CD1c-positive myeloid dendritic cell (primary cell): ENCODE measurements at regions not wholly inside any gene's neighbourhood (a gene's known extent, or its start where the extent isn't known, plus 50 kb on each side); places are given as distances from the start of the nearest gene placed in this dataset.

Source experiments
- DNase-seq: peaks from one replicate; pipeline ENCODE4 v3.0.0-alpha.2; 2016; ENCODE audit errors: extremely low spot score

DNA sequence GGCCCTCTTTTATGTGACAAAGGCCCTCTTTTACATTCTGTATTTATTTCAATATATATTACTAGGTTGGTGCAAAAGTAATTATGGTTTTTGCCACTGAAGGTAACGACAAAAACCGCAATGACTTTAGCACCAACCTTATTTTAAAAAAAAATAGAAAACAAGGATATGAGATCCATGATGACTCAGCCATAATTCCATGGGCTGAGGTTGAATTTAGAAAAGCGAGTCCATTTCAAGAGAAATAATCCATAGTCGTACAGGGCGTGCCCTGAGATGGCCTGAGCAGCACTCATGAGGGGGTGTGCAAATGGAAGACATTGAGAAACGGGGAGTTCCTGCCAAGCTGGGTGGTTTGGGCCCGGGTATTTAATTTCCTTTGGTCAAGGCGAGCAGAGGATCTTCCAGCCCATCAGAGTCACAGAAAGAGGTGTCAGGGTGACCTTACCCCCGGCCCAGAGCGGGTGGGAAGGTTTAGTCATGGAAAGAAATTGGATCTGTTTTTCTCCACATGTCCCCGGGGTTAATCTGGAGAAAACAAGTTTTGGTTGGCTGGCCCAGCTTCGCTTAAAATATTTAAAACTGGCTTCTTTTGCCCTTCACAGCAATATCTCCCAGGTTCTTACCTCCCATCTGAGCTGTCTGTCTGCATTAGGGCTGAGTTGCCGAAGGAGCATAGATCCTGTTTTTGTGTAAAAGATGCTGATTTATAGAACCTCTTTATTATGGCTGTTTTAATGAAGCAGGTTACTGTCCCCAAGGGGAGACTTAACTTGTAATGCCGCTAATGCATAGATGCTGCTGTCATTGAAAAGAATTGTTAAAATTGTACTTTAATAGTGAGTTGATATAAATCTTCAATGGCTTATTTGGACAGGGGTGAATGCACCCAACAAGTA lies 255.6 kb downstream of the PREX1 start:
- no peak for DNase-seq

DNA sequence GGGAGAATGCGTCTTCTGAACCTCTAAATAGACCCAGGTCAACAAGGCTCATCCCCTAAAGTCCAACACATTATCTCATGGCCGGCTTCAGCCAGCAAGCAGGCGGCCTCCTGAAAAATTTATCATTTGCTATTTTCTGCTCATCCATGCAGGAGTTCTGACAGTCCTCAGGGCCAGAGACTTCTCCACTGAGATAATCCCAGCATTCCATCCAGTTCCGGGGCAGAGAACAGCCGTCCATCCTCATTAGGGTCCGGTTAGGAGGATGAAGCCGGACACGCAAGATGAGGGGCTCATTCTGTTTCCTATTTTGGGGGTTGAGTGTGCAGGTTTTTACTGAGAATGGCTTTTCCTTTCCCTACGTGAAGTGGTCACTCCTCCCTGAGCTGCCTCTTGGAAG lies 258.1 kb downstream of the PREX1 start:
- no peak for DNase-seq

DNA sequence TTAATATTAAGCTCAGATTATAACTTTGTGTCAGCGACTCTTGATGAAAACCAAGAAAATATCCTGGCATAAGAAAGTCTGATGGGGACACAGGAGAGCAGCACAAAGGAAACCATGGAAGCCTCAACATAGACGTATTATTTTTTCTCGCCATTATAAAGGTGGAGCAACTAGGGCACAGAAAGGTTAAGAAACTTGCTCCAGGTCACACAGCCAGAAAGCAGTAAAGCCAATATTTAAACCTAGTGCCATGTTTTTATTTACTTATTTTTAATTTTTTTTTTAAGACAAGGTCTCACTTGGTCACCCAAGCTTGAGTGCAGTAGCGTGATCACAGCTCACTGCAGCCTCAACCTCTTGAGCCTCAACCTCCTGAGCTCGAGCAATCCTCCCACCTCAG lies 259.3 kb downstream of the PREX1 start:
- no peak for DNase-seq

DNA sequence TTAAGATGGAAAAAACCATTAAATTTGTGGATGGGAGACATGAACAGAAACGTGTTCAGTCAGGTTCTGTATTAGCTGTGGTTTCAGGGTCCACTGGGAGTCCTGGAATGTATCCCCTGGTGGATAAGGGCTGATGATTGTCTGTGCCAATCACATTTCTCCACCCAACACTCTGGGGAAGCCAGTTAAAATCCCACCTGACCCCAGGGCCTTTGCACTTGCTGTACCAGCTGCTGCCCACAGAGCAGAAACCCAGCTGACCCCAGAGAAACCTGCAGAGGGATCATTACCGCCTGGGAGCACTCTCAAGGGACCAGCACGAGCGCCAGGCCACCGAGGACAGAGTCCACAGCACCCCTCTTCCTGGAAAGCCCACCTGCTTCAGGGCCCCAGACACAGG lies 260.7 kb downstream of the PREX1 start:
- DNase-seq: no peak

DNA sequence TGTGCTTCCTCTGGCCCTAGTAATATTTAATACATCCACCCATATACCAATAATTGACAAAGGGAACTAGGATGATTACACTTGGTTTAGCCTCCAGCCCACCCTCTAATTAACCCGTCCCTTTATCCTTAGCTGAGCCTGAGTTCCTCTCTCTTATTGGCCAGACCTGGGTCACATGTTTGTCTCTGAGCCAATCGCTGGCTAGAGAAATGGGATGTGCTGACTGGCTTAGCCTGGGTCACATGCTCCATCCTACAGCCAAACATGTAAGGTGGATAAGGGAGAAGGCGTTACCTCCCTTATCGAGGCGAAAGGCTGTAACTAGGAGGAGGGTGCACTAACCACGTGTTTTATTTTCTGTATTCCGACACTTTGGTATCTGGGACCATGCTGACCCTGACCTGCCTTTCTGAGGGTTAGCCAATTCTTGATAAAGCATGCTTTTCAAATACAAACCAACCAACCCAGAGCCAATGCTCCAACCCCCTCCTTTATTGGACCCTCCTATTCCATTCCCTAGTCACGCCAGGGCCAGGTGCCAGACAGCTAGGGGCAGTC lies 262.7 kb downstream of the PREX1 start:
- DNase-seq: no peak

DNA sequence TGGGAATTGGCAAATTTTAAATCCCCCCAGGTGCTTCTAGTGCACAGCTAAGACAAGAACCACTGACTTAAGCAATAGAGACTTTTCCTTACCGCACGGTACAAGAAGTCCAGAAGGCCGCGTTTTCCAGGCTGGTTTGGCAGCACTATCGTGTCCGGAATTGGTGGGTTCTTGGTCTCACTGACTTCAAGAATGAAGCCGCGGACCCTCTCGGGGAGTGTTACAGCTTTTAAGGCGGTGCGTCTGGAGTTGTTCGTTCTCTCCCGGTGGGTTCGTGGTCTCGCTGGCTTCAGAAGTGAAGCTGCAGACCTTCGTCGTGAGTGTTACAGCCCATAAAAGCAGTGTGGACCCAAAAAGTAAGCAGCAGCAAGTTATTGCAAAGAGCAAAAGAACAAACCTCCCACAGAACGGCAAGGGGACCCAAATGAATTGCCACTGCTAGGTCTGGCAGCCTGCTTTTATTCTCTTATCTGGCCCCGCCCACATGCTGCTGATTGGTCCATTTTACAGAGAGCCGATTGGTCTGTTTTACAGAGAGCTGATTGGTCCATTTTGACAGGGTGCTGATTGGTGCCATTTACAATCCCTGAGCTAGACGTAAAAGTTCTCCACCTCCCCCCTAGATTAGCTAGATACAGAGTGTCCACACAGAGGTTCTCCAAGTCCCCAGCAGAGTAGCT lies 264.5 kb downstream of the PREX1 start:
- DNase-seq: no peak

DNA sequence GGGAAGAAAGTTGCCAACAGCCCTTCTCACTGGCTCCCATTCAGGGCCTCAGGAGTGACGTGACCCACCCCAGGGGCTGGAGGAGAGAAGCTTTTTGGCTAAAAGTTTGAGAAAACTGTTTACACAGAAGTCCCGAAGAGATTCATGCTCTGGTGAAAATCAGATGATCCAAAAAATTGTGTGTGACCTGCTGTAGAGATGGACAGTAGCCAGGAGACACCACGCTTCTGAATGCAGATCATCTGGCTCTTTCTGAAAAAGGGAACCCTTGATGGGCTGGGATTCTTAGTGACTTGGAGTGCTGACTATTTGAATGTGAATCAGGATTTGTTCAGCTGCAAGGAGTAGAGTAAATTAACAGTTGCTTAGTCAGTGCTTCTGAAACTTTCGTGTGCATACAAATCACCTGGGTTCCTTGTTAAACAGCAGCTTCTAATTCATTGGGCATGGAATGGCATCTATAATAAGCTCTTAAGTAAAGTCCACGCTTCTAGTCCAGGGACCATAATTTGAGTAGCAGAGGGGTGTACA lies 265.1 kb downstream of the PREX1 start:
- no peak for DNase-seq

DNA sequence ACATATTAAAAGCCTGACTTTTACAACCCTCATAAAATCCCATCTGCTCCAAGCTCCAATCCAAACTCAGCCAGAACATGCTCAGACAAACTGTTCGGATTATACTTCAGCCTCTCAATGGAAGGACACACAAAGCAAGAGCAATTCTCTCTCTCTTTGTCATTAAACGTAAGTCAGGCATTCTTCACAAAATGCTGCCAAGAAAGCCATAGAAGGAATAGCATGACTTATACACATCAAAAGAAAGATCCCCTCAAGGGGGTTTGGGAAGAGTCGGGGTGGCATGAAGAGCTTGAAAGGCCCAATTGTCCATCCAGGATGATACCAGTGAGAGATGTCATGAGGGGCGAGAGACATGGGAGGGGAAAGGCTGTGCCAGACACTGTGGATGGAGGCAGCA lies 268.9 kb downstream of the PREX1 start:
- DNase-seq: no peak

DNA sequence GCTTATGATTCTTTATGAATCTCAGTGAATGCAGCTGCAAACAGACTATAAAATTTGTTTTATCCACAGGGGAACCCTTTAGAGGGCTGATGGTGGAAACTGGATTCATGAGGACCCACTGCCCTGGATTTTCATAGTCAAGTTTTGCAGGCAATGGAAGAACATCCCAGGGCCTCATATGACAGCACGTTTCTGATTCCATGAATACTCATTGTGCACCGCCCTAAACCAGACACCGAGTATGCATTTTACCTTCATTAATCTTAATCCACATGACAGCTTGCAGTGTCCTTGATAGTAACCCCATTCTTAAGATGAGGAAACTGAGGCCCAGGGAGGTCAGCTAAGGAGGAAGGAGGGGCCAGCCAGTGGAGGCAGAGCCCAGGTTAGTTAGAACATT lies 270.4 kb downstream of the PREX1 start:
- DNase-seq: no peak

DNA sequence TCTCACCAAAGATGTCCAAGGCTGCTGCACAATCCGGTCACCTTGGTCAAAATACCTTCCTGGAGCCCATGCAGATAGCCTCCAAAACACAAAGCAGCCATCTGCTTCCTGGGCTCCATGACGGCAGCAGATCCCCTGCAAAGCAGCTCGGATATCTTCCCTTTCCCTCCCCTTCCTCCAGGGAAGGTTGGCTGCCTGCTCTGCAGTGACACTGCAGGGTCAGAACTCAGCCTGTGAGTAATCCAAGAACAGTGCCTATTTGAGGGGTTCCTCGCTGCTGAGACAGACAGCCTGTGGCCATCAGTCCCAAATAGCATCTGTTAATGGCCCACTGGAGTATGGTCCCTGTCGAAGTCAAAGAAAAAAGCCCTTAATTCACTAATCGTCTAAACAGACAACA lies 270.8 kb downstream of the PREX1 start:
- DNase-seq: no peak

DNA sequence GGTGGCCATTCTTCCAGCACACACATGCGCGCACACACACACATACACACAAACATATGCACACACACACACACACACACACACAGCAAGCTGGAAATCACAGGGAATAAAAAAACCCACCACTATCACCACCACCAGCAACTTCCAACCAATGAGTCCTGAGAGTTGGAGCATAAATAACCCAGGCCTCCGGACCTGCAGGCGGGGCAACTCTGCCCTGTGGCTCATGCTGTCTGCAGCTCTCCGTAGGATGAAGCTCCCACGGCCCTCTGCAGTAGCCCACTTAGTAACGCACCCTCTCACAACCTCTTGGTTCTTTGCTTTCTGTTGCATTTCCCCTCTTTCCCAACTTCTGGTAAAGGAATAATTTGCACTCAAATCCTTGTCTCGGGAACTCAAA lies 275.2 kb downstream of the PREX1 start:
- DNase-seq: no peak

DNA sequence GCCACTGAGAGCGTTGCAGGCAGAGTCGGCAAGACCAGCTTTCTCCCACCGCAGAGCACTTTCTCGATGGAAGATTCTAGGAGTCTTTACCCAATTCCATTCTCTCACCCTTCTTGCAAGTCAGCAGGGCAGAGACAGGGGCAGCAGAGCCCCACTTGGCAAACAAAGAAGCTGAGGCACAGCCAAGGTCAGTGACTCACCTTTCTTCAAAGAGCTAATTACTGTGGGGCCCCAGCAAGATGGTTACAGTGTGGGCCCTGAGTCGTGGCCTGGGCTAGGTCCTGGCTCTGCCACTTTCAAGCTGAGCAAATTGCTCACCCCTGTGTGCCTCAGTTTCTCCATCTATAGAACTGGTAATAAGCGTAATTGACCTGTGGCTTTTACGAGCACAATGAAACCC lies 277.0 kb downstream of the PREX1 start:
- DNase-seq: no peak

DNA sequence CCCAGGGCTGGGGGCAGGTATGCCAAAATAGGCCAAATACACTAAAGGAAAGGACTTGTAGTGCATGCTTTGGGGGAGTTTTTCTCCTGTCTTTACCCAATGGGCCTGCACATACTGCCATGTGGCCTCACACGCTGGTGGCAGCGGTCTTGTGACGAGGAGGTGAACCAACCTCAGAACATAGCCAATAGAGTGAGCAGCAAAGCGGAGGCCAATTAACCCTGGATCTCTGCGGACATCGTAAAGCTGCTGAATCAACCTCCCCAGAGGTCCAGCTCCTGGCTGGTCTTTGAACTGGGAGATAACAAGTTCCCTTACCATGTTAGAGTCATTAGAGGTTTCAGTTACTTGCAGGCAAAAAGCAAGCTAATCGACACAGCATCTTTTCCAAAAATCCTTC lies 280.1 kb downstream of the PREX1 start:
- DNase-seq: no peak

DNA sequence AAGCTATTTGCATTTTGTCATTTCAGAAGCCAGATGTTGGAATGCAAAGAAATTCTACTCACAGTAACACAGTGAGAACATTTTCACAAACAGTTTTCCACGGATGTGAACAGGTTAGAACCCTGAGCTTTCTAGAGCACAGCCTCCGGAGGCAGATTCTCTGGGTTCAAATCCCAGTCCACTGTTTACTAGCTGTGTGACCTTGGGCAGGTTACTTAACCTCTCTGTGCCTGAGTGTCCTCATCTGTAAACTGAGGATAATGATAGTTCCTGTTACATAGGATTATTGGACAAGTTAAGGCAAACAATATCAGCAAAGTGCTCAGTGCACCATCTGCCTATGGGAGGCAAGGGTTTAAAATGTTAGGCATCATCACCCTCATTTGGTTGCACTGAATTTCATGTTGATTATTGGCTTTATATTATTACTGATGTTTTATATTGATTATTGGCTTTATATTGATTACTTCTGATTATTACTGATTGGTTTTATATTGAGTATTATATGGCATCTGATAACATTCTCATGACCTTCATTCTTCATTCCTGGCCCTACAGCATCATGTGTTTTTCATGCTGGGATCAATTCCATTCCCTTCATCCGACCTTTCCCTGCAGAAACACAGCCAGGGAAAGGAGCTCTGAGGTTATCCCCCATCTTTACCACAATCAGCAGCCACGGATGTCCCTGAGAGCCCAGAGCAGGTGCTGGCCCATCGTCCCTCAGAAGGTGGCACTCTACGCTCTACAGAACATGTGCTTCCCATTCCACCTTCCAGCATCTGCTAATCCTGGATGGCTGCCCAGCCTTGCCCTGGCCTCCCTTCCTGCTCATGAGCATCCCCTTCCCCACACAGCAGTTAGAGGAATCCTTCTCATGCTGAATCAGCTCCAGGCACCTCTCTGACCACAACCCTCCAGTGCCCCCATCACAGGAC lies 283.1 kb downstream of the PREX1 start:
- no peak for DNase-seq

DNA sequence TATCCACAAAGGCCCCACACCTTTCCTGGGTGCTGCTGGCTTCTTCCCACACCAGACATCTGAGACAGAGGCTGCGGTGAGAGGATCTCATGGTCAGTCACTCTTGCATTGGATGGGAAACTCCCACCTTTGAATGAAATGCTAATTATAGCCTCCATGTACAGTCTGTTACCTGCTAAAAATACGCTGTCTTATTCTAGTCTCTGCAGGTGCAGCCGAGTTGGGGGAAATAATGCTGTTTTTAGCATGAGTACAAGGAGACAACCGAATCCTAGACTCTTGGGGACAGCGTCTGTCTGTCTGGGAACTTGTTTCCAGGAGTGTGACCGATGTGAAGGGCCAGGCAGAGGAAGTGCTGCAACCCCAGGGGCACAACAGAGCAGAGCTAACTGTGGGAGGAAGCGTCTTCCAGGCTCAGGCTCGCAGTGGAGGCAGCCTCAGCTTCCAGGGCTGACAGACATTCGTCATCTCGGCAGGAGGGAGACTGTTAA lies 286.2 kb downstream of the PREX1 start:
- no peak for DNase-seq

DNA sequence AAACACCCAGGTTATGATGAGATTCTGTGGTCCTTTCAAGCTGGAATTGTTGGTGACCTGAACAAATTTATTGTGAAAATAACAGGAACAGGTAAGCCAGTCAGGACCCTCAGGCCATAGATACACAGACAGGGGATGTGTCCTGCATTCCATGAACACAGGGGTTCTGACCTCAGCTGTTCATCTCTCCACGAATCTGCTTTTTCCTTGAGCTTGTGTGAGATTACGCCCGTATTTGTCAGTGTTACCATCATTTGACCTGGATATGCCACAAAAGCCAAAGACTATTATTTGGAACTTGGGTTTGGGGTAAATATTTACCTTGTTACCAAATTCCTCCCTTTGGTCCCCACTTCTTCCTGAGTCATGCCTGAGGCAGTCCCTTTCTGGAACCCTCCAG lies 288.9 kb downstream of the PREX1 start:
- no peak for DNase-seq

DNA sequence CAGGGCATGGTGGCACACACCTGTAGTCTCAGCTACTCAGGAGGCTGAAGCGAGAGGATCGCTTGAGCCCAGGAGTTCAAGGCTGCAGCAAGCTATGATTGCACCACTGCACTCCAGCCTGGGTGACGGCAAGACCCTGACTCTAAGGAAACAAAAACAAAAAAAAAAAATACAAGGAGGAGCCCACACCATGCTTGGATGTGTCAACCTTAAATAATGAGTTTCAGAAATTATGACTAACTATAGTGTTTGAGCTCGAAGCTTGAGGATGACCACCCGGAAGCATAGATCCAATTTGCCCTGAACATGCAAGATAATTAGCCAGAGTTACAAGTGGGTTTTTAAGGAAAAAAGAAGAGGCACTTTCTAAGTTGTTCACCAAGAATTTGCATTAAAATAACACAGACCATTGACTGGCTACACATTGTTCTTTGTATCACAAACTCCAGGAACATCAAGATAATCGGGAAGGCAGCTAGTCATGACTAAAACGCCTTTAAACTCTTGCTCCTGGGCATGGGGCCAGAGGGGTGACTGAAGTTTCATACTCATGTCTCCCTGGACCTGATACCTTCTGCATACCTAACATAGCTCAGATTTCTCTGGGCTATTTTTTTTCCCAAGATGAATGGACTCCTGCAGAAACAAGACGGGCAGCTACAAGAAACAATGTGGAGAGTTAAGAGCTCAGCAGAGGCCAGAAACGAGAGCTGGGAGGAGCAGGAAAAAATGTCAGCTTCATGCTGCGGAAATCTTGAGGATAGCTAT lies 289.6 kb downstream of the PREX1 start:
- DNase-seq: no peak

DNA sequence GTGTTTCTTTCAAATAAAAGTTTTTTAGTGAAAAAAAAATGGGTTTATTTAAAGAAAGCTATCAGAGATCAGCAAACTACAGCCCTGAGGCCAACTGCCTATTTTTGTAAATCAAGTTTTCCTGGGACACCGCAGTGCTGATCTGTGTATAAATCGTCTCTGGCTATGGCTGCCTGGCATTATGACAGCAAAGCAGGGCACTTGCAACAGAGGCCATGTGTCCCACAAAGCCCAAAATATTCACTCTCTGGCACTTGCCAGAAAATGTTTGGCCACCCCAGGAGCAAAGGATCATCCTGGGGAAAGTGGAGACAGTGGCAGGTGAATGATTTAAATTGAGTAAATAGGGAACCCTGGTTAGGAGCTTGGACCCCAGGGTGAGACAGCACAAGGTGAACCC lies 291.6 kb downstream of the PREX1 start:
- DNase-seq: no peak

DNA sequence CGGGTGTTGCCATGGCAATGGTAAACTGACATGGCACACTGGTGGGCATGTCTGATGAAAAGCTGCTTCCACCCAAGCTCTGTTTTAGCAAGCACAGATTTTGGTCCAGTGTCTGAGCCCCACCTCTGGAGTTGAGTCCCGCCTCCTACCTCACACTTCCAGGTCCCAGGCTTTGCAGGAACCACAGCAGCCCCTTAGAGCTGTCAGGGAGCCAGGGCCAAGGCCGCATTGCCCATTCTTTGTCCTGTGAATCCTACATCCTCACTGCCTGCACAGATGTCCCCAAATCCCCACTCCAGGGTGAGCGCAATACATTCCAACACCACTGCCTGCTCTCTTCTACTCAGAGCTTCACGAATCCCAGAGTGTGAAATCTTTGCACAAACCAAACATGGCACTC lies 292.2 kb downstream of the PREX1 start:
- no peak for DNase-seq

DNA sequence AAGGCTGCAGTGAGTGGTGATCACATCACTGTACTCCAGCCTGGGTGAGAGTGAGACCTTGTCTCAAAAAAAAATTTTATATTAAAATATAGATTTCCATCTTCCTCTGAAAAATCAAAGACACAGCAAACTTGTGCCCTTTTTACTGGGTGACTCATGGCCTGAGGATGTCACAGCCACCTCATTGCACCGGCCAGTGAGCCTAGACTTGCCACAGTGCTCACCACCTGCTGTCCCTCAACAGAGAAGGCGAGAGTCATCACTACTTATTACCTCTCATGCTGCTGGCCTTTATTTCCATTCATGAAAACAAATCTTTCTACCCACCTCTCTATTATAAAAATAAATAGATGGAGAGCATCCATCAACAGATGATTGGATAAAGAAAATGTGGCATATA lies 295.8 kb downstream of the PREX1 start:
- no peak for DNase-seq

DNA sequence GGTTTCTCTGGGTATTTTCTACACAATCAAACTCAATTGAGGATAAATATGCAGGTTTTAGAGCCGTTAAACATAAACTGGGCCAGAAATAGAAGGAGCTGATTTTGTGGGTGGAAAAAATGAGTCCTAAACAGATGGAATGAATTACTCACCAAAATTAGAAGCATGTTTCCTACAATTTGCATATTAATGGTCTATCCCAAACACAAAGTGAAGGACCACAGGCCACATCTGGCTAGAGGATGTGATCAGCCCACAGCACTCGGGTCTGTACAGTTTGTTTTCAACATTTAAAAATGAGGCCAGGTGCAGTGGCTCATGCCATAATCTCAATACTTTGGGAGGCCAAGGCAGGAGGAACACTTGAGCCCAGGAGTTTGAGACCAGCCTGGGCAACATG lies 296.3 kb downstream of the PREX1 start:
- DNase-seq: no peak
